IMR-90 (cell line): ENCODE measurements at regions not wholly inside any gene's neighbourhood (a gene's known extent, or its start where the extent isn't known, plus 50 kb on each side); places are given as distances from the start of the nearest gene placed in this dataset.

Experiments
- ATAC-seq: fragments of 200-7000 bp; cut with Tn5 transposase; 2 replicates; pipeline ENCODE4 v1.9.1; 2020; ENCODE audit warnings: low read depth, mild to moderate bottlenecking, moderate library complexity
- BruUV-seq: library from RNA; stranded (reverse); fragments of 400-500 nt; replicated peaks from 2 replicates; lab custom pipeline; 2021; lab: Mats Ljungman, UMichigan
- CTCF ChIA-PET: fragments of 300-600 bp; formaldehyde crosslinking; extraction: SDS; loops from one replicate; lab custom pipeline; 2021; ENCODE audit warnings: antibody characterized with exemption; lab: Yijun Ruan, JAX
- POLR2A ChIA-PET: fragments of 300-600 bp; sonication (Branson Sonifier 250); formaldehyde crosslinking; loops from one replicate; lab custom pipeline; 2022; ENCODE audit warnings: antibody characterized with exemption; ENCODE audit not compliant: unreplicated experiment; lab: Charles Lee
- DNase-seq: peaks from one replicate; pipeline ENCODE4 v3.0.0; 2013
- H2AFZ ChIP-seq: replicated peaks from 2 replicates; pipeline ENCODE3; 2013; ENCODE audit warnings: low read length, mild to moderate bottlenecking; ENCODE audit not compliant: poor library complexity
- H2AK5ac ChIP-seq: 2 replicates; pipeline ENCODE4 v1.6.1; 2013; ENCODE audit warnings: low read depth, low read length, inconsistent platforms
- H2AK9ac ChIP-seq: replicated peaks from 2 replicates; pipeline ENCODE3; 2013; ENCODE audit warnings: mild to moderate bottlenecking, low read depth, low read length, moderate library complexity; ENCODE audit not compliant: poor library complexity
- H2BK120ac ChIP-seq: 2 replicates; pipeline ENCODE4 v1.6.1; 2013; ENCODE audit warnings: low read depth, low read length, inconsistent platforms
- H2BK15ac ChIP-seq: 3 replicates; pipeline ENCODE4 v1.6.1; 2013; ENCODE audit warnings: low read depth, low read length, inconsistent platforms
- H2BK20ac ChIP-seq: 2 replicates; pipeline ENCODE4 v1.6.1; 2013; ENCODE audit warnings: low read depth, mild to moderate bottlenecking, inconsistent platforms, low read length, moderate library complexity
- H2BK5ac ChIP-seq: 2 replicates; pipeline ENCODE4 v1.6.1; 2013; ENCODE audit warnings: mild to moderate bottlenecking, low read depth, low read length, inconsistent platforms; ENCODE audit not compliant: poor library complexity, severe bottlenecking
- H3K14ac ChIP-seq: replicated peaks from 2 replicates; pipeline ENCODE4 v1.6.1; 2013; ENCODE audit warnings: low read depth, low read length, inconsistent platforms
- H3K18ac ChIP-seq: 2 replicates; pipeline ENCODE4 v1.6.1; 2013; ENCODE audit warnings: low read depth, low read length, control low read depth
- H3K23ac ChIP-seq: 2 replicates; pipeline ENCODE4 v1.6.1; 2013; ENCODE audit warnings: low read depth, low read length, inconsistent platforms
- H3K27ac ChIP-seq: 2 replicates; pipeline ENCODE4 v1.5.1; 2013; ENCODE audit warnings: mild to moderate bottlenecking, control low read depth, low read length; ENCODE audit not compliant: insufficient read depth
- H3K27me3 ChIP-seq: 2 replicates; pipeline ENCODE4 v1.6.1; 2013; ENCODE audit warnings: low read length; ENCODE audit not compliant: control insufficient read depth, insufficient read depth
- H3K36me3 ChIP-seq: 2 replicates; pipeline ENCODE4 v1.6.1; 2013; ENCODE audit warnings: low read length, mixed read lengths; ENCODE audit not compliant: control insufficient read depth, insufficient read depth
- H3K4ac ChIP-seq: 2 replicates; pipeline ENCODE4 v1.6.1; 2013; ENCODE audit warnings: low read depth, low read length, inconsistent platforms
- H3K4me1 ChIP-seq: 2 replicates; pipeline ENCODE4 v1.6.1; 2013; ENCODE audit warnings: low read length, mixed read lengths; ENCODE audit not compliant: control insufficient read depth, insufficient read depth
- H3K4me2 ChIP-seq: 2 replicates; pipeline ENCODE4 v1.6.1; 2013; ENCODE audit warnings: low read depth, mild to moderate bottlenecking, control low read depth, low read length, moderate library complexity
- H3K4me3 ChIP-seq: 2 replicates; pipeline ENCODE4 v1.5.1; 2013; ENCODE audit warnings: low read depth, mild to moderate bottlenecking, control low read depth, low read length, moderate library complexity; ENCODE audit not compliant: insufficient read depth
- H3K56ac ChIP-seq: 2 replicates; pipeline ENCODE4 v1.6.1; 2013; ENCODE audit warnings: low read length, inconsistent platforms; ENCODE audit not compliant: insufficient read depth; ENCODE audit errors: extremely low read depth
- H3K79me1 ChIP-seq, 2 experiments: 2 replicates each; pipeline ENCODE4 v1.6.1; 2013; ENCODE audit warnings: low read length in 2 of 2, inconsistent platforms in 1 of 2, low read depth in 1 of 2
- H3K9ac ChIP-seq: 2 replicates; pipeline ENCODE4 v1.6.1; 2013; ENCODE audit warnings: low read depth, low read length, control low read depth
- H3K9me1 ChIP-seq: 2 replicates; pipeline ENCODE4 v1.6.1; 2013; ENCODE audit warnings: low read length, inconsistent platforms; ENCODE audit not compliant: insufficient read depth
- H3K9me3 ChIP-seq: 2 replicates; pipeline ENCODE4 v1.6.1; 2013; ENCODE audit warnings: low read length; ENCODE audit not compliant: control insufficient read depth, insufficient read depth
- H4K20me1 ChIP-seq: 2 replicates; pipeline ENCODE4 v1.6.1; 2013; ENCODE audit warnings: low read length, inconsistent platforms; ENCODE audit not compliant: insufficient read depth
- H4K5ac ChIP-seq: 2 replicates; pipeline ENCODE4 v1.6.1; 2013; ENCODE audit warnings: mild to moderate bottlenecking, low read depth, low read length, control low read depth
- H4K8ac ChIP-seq, 2 experiments: 2 replicates each; pipeline ENCODE4 v1.6.1; 2013; ENCODE audit warnings: low read depth in 2 of 2, low read length in 2 of 2, control low read depth in 1 of 2, inconsistent platforms in 1 of 2
- H4K91ac ChIP-seq: 2 replicates; pipeline ENCODE4 v1.6.1; 2013; ENCODE audit warnings: low read depth, low read length, inconsistent platforms; ENCODE audit not compliant: insufficient read depth
- CEBPB ChIP-seq: IDR thresholded peaks from 2 replicates; pipeline ENCODE4 v1.6.1; 2012; ENCODE audit warnings: low read depth, low read length, improper control_type of control experiment
- dilution Hi-C: fragments of 300-500 bp; cut with HindIII; formaldehyde crosslinking; loops from one replicate; pipeline ENCODE4 v1.14.3; 2018; ENCODE audit warnings: low sequenced_read_pairs; ENCODE audit not compliant: unreplicated experiment
- in situ Hi-C: fragments of 300-500 bp; cut with MboI; formaldehyde crosslinking; loops from 3 replicates; pipeline ENCODE4 v1.14.3; 2019; ENCODE audit warnings: low sequenced_read_pairs, inconsistent platforms, mixed read lengths
- intact Hi-C: fragments of 100-400 bp; cut with micrococcal nuclease; formaldehyde crosslinking; loops from 2 replicates; pipeline ENCODE4 v1.10.0; 2022
- TF ChIP-seq, protein P1 (sequence below): conservative IDR thresholded peaks from 2 replicates; pipeline ENCODE4 v1.5.1; 2012; ENCODE audit warnings: mild to moderate bottlenecking, low read depth, low read length, improper control_type of control experiment

DNA sequence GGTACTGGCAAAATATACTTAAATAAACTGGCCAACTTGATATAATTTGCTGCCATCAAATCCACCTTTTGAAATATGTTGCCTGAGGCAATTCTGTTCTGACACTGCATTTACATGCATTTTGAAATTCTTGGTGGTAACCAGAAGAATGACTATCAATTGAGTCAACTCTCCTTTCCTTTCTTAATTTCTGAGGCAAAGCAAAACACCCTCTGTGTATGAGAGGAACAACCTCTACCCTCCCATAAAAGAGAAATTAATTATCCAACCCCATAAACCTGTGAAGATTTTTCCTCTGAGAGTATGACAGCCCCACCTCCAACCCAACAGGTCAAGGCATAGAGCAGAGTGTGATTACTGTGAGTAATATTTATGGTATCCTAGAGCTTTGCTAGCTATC is 286.8 kb downstream of the NR2F1-AS1 start:
- ChIA-PET CTCF (no interaction called here), POLR2A (no interaction called here)
- no peak overlapping the region for H4K8ac ChIP-seq
- H3K4me2 ChIP-seq = peak overlapping the region; percentile 42; the same call in 1 of the 2 replicates
- H3K4me3 ChIP-seq = no peak overlapping the region
- dilution Hi-C loops (no loop called here), in situ Hi-C loops (no loop called here), intact Hi-C loops (no loop called here)
- H3K56ac ChIP-seq = no peak overlapping the region
- DNase-seq (peak; percentile 63), ATAC-seq (peak; percentile 51)
- H3K18ac ChIP-seq = no peak overlapping the region; the same call in 1 of the 2 replicates
- H3K27ac ChIP-seq = no peak overlapping the region
- peak overlapping the region; percentile 29; the same call in 1 of the 2 replicates for H3K14ac ChIP-seq
- peak overlapping the region; percentile 67; the same call in 1 of the 2 replicates for H2BK120ac ChIP-seq
- H2AK9ac ChIP-seq = no peak overlapping the region
- no peak overlapping the region for H4K91ac ChIP-seq
- H2BK20ac ChIP-seq = peak overlapping the region; percentile 57
- H2BK5ac ChIP-seq = no peak overlapping the region
- no peak overlapping the region for H4K5ac ChIP-seq
- H3K9ac ChIP-seq = no peak overlapping the region
- H3K4ac ChIP-seq = no peak overlapping the region
- no peaks in the 10 kb centered on the region for H4K20me1 ChIP-seq
- 0 out of 3 replicates have a peak overlapping the region, but pooled peaks have one; percentile 54 for H2BK15ac ChIP-seq
- no peak overlapping the region for H2AK5ac ChIP-seq
- H3K27me3 ChIP-seq = no peaks in the 10 kb centered on the region
- H3K9me3 ChIP-seq = no peaks in the 10 kb centered on the region
- H3K79me1 ChIP-seq = no peaks in the 10 kb centered on the region
- TF ChIP-seq, protein P1, sequence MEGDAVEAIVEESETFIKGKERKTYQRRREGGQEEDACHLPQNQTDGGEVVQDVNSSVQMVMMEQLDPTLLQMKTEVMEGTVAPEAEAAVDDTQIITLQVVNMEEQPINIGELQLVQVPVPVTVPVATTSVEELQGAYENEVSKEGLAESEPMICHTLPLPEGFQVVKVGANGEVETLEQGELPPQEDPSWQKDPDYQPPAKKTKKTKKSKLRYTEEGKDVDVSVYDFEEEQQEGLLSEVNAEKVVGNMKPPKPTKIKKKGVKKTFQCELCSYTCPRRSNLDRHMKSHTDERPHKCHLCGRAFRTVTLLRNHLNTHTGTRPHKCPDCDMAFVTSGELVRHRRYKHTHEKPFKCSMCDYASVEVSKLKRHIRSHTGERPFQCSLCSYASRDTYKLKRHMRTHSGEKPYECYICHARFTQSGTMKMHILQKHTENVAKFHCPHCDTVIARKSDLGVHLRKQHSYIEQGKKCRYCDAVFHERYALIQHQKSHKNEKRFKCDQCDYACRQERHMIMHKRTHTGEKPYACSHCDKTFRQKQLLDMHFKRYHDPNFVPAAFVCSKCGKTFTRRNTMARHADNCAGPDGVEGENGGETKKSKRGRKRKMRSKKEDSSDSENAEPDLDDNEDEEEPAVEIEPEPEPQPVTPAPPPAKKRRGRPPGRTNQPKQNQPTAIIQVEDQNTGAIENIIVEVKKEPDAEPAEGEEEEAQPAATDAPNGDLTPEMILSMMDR = no peak
- TF ChIP-seq CEBPB = peak; percentile 54; the same call in 1 of the 2 replicates
- no peaks in the 10 kb centered on the region for H3K36me3 ChIP-seq
- peaks cover 4% of the 10 kb centered on the region; the same call in 1 of the 2 replicates for H3K4me1 ChIP-seq
- BruUV-seq = no TSS peak
- no peak overlapping the region for H2AFZ ChIP-seq
- H3K23ac ChIP-seq = peak overlapping the region; percentile 18; the same call in 1 of the 2 replicates
- no peaks in the 10 kb centered on the region for H3K9me1 ChIP-seq
